HG02588 (cell line): ENCODE measurements at regions not wholly inside any gene's neighbourhood (a gene's known extent, or its start where the extent isn't known, plus 50 kb on each side); places are given as distances from the start of the nearest gene placed in this dataset.

ENCODE experiments used
- ATAC-seq: cut with Tn5 transposase; IDR thresholded peaks from one replicate; pipeline ENCODE4 v1.9.1; 2021; ENCODE audit warnings: mild to moderate bottlenecking, moderate library complexity; ENCODE audit not compliant: unreplicated experiment

DNA sequence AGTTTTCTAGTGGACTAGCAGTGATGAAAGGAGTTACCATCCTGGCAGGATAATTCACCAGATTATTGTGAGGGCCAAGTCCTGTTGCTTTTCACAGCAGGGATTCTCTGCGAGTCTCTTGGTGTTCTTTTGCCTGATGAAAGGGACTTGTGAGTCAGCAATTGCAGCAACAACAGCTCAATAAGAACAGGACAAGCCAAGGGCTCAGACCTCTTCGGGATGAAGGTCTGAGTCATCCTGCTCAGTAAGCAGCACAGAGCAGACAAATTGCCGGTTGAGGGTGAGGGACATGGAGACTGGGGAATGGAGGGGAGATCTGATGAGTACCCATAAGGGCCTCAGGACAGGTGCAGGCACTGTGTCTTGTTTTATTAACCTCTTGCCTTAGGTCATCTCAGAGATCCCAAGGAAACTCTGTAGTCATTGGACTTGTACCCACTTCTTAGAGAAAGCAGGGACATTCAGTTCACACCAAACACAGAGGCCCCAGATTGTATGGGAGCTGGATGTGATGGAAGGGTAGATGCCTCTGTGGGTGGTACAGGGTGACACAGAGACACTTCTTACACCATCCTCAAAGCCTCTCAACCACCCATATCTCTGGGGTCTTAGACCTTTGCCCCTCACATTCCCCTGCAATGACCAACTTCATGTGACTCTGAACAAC, 173.8 kb upstream of the TLE3 start:
- ATAC-seq: no peak

DNA sequence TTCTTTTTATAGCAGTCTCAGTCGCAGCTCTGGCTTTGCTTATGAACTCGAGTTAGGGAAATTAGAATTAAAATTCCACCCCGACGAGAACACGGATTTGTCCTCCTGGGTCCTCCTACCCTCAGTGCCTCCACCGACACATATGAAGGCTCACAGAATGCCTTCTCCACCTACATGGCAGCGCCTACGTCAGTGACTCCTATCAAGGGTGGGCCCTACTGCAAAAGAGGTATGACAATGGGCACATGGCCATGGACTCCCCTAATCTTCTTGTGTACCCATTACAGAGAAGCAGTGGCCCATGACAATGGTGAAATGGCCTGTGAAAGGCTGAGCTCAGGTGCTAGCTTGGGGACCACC, 173.0 kb upstream of the TLE3 start:
- ATAC-seq: no peak

DNA sequence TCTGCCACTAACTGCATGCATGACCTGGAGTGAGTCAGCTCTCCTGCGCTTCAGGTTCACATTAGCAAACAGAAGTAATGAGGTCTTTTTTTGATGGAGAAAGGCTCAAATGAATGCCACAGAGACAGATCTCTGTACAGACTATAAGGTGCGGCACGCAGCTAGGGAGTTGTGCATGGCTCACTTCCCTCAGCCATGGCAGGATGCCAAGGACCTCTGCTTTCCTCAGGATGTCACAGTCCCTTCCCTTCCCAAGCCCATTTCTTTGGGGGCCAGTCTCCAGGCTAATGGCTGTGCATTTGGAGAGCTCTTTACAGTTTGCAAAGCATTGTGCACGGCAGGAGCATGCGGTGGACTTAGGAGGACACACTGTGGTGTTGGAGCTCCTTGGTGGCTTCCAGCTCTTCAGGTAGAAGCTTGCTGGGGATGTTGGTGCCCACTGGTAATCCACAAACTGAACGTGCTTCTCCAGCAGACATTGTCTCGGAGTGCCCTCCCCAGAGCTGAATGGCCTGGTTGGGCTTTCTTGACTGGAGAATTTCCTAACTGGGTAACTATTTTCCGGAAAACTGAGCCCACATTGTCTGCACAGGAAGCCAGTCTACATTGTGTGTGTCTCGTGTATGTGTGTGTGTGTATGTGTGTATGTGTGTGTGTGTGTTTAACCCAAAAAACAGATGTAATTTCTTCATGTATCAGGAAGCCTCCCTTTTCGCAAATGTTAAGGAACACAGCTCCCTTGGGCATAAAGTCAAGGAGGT, 172.5 kb upstream of the TLE3 start:
- ATAC-seq: no peak

DNA sequence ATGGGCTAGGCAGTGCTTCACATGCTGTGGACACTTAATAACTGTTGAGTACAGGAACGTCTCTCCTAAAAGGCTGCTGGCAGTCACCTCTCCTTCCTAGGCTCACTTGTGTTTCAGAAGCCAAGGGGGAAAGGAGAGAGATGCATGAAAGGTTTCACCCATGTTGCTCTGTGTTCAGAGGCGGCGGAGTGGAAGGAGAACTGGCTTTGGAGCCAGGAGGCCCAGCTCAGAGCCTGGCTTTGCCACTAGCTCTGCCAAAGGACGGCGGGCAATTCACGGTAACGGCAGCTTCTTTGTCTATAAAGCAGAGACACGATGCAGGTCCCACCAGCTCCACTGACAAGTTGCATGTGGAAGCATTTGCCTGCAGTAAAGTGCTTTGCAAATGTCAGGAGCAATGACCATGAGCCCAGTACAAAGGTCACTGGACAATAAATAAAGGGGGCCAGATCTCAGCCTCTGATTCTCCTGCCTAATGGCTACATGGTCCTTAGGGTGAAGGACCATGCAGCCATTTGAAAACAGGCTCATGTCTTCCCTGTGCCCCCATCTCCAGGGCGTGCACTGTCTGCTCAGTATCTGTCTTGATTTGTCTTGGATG, 171.7 kb upstream of the TLE3 start:
- ATAC-seq: no peak

DNA sequence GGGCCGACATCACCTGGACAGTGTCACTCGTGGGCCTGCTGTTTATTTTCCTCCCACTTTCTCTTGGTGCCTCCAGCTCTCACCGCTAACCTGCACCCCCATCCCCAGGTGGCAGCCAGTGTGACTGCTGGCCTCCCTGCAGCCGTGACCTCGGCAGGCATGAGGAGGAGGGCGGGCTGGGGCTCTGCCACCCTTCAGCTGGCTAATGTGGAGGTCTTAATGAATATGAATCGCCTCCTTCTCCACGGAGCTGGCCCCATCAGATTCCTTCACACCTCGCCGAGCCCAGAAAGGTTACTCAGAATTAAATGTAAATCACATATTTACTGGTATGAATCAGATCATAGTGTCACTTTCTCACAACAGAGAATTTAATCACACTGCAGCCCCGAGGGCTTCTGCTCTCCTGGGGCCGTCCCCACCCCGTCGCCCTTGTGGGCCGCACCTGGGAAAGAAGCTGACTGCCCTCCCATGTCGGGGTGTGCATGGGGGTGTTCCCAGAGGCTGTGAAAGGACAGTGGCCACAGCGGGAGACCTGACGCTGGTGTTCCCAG, 171.1 kb upstream of the TLE3 start:
- no peak for ATAC-seq

DNA sequence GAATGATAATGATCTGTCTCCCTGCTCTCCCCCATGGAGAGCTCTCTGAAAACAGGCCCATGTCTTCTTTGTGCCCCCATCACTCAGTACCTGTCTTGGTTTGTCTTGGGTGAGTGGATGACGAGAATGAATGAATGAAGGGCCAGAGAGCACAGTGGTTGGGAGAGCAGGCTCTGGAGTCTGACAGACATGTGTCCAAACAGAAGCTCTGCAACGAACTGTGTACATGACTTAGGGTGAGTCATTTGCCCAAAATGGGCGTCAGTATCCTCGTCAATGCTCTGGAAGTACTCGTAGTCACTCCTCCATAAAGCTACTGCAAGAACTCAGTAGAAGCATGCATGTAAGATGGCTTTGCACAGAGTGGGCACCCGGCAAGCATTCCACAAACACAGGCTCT, 170.2 kb upstream of the TLE3 start:
- no peak for ATAC-seq

DNA sequence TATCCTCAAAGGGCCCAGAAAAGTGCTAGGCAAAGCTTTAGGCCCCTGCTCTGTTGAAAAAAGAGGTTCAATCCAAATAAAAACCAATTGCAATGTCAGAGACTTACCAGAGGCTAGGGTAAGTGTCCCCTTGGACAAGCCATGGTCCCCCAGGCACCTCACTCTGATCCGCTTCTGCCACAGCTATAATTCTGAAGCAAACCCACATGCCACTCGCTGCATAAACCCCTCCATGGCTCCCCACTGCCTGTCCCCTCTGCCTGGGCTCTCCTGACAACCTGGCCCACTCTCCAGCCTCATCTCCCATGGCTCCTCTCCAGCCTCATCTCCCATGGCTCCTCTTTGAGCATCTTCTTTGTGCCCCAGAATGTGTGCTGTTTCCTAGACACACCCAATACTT, 169.6 kb upstream of the TLE3 start:
- ATAC-seq: no peak

DNA sequence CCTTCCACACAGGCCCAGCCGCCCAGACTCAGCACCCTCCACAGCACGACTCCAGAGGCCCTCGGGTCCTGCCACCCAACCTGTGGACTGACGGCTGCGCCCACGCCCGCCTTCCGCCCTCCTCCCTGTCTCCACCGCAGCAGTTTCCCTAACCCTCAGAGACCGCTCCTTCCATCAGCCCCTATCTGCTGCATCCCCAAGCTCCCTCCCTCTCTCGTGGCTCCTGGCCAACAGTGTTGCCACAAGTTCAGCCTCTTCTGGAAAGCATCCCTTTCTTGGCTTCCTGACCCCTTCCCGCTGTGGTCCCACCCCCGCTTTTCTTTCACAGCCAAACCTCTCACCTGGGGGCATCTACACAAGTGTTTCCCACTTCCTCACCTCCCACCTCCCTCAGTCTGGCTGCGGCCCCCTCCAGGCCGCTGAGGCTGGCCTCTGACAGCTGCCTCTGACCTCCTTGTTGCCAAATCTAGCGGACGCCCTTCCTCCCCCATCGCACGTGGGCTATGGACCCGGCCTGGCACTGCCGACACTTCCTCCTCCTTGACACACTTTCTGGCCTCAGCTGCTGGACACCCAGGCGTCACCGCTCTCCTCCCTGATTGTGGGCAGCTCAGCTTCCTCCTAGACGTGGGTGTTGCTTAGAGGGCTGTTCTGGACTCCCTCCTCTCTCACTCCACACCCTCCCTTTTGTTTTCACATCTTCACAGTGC, 168.8 kb upstream of the TLE3 start:
- no peak for ATAC-seq

DNA sequence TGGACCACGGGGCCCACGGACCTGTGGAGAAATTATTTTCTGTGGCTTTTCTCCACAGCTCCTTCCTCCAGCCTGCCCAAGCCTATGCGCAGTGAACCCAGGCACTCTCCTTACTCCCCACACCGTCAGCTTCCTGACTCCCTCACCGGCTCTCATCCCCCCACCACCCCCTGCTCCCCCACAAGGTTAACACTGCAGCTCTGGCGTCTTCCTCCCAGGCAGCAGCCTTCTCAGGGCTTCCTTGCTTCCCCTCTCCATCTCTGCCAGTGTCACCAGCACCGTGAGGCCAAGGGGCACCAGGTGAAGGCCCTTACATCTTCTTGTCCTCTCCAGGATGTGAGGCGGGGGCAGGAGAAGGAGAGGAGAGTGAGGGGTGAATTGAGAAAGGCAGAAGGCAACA, 168.3 kb upstream of the TLE3 start:
- no peak for ATAC-seq

DNA sequence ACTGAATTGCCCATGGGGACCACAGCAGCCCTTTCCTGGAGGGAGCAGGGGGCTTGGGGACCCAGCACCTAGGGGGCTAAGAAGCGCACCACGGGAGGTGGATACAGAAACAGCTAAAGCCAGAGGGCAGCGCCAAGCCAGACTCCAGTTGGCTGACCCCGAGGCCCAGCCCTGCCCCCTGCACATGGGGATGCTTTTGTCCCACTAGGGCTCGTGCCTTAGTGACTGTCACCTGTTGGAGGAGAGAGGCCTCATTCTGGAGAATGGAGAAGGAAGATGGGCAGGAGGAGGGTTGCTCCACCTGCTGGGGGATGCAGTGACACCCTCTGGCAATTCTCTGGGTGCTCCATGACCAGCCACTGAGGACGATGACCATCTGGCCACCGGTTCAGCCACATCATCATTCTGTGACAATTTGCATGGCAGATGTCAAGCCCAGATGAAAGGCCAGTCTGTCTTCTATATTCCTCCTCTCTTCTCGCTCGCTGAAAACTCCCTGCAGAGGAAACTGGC, 167.8 kb upstream of the TLE3 start:
- ATAC-seq: no peak

DNA sequence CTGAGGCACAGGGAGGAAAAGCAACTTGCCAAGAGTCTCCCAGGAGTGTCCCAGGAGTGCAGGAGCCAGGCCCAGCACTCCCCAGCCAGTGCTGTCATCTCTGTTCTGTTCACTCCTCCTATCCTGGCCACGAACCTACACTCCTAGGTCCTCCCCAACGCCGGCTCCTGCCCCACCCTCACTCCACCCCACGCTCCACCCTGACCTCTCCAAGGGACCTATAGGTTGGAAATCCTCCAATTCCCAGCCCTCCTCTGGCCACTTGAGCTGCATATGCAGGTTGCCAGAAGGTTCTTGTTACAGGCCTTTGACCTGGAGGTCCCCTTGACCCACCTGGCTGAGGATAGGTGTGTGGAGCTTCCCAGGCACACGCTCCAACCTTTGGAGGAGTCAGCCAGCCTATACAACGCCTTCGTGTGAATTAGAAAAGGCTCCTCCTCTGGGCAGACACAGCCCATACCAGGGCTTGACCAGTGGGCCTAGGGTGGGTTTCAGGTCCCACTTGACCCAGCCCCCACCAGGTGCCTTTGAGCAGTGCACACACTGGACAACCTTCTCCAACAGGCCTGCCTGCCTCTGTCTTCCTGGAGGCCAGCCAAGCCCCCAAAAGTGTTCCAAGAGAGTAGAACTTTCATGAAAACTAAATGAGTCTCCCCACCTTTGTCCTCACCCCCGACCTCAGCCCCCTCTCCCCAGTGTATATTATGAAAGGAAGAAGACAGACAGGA, 167.2 kb upstream of the TLE3 start:
- no peak for ATAC-seq

DNA sequence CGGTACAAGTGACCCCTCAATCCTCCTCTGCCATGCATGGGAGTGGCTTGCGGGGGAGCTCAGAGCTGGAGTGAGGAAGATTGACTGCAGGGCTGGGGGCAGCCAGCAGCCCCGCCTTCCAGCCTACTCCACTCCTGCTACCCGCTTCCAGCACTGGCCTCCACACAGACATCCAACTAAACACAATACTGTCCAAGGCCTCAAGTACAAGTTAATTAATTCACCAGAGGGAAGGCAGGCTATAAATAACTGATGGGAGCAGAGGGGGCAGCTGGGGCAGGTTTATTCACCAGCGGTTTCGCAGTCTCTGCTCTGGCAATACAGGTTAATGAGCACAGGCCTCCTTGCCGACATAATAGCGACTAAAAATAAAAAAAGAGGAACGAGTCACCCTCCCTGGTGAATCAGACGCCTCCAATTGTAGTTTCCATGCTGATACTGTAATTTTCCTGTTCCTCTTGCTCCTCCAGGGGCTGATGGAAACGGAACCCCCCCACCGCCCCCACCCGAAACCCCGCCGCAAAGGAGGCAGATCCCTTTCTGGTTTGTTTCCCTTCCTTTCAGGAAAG, 166.4 kb upstream of the TLE3 start:
- ATAC-seq: no peak

DNA sequence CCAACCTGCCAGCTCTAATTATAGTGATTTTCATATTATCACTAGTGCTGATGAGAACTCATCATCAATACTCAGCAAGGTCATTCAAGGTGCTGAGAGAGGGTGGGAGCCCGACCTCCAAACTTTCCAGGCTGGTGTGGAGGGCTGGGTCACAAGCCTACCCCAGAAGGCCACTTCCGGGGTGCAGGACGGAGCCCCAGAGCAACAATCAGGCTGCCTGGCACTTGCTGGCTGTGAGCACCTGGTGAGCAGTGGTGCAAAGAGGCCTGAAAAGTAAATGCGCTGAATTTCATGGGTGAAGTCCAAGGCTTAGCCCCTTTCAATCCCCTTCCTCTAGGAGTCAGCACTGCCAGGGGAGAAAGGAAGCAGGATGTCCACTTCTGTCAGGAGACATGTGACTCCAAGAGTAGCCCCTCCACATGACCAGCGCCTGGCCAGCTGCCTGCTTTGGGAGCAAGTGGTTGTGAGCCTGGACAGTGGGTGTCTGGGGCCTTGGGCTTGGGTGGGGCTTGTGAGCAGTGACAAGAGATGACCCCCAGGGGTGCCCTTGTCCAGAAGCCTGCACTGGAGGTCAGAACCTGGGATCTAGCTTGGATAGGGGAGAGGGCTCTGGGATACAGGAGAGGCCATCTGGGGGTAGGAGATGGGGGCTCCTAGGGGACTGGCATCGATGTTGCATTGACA, 165.0 kb upstream of the TLE3 start:
- ATAC-seq: no peak

DNA sequence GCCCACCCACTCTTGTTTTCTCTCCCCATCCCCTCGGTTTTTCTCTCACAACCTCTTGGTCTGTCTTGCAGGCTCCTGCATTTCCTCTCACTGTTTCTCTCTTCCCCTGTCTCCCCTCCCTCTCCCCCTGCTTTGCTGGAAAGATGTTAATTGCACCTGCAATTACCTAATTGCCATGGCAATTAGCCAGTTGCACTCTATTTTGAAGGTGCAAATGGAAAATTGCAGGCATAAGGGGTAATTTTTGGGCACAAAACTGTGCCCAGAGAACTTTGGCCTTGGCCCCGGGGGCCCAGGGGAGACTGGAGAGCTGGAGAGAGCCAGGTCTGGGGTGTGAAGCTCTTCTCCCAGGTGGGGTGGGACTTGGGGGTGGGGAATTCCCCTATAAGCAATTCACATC, 164.5 kb upstream of the TLE3 start:
- ATAC-seq: no peak

DNA sequence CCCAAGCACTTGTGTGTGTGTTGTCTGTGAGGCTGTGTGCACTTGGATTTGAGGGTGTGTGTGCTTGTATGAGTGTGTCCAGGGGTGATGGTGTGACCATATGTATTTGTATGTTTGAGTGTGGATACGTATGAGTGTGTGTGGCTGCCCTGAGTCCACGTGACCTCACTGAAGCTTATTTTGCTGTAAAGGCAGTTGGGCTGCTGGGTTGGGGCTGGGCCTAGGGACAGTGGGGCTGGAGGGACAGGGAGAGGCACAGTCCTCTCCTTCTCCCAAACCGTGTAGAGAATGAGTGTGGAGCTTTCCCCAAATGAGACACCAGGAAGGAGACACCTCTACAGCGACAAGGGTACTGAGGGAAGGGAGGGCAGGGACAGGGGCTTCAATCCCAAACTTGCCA, 163.4 kb upstream of the TLE3 start:
- no peak for ATAC-seq

DNA sequence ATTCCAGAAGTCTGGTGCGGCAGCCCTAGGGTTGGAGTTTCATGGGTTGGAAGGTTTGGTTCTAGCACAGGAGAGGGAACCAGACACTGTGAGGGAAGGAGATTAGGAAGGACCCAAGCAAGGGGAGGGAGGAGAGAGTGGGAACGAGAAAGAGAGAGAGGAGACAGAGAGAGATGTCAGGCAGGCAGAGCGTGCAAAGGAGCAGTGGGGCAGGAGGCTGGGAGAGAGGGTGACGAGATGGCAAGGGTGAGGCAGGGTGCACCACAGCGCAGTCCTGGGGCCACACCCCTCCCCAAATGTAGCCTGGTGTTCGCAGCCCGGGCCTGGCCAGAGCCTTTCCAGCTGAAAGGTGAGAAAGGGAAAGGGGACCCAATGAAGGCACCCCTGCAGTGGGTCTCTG, 162.9 kb upstream of the TLE3 start:
- ATAC-seq: no peak

DNA sequence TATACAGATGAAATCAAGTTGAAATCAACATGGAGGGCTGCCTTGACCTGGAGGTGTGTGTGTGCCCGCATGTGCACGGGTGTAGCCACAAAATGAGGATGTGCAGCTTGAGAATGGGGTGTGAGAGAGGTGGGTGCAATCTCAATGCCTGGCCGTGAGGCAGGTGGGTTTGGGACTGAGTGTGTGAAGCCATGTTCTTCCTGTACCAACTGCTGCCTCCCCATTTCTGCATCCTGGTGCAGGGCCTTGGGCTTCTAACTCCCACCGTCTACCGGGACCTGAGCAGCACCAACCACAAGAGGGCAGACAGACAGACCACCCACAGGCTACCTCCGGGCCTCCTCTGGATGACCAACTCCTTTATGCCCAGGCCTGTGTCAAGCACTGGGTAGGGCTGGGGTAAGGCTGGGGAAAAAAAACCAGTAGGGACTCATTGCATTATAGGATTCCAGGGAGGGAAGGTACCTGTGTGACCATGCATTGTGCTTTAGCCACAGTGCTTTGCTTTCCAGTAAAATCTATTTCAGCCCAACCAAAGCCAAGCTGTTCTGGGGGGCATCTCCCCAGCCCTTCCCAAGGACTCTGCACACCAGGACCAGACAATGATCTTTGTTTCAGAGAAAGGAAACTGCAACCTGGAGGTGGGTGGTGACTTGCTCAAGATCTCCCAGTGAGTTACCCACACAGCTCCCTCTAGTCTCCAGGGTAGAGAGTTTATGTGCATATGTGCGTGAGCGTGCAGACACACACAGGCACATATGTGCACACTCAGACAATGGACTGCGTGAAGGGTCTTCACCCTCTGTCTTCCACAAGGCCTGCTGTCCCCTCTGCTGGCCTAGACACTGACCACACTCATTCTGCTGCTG, 162.2 kb upstream of the TLE3 start:
- no peak for ATAC-seq

DNA sequence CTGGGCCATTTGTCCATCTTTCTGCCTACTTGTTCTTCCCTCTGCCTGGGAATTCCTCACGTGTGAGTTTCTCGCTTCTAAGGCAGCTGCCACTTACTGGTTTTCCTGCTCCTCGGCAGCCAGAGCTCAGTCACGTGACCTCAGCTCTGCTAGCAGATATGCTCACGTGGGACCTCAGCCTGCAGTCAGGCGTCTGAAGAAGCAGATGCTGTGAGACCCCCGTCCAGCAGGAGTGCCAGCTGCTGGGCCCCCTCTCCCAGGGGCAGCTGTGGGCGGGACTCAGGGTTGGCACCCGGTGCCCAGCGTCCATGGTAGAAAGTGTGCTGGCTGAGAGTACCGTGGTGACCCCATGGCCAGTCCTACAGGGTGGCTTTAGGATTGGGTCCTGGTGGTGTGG, 161.3 kb upstream of the TLE3 start:
- ATAC-seq: no peak
